OCI-LY1 (cell line): ENCODE measurements at regions not wholly inside any gene's neighbourhood (a gene's known extent, or its start where the extent isn't known, plus 50 kb on each side); places are given as distances from the start of the nearest gene placed in this dataset.

ENCODE experiments used
- H2AFZ ChIP-seq: fragments of 200-600 bp; sonication (generic), shearing (Covaris generic); 2 replicates; pipeline ENCODE4 v1.6.0; 2014; ENCODE audit warnings: antibody characterized with exemption, mild to moderate bottlenecking, low read length
- H3F3A ChIP-seq: fragments of 200-600 bp; sonication (generic), shearing (Covaris generic); 2 replicates; pipeline ENCODE4 v1.6.0; 2014; ENCODE audit warnings: mild to moderate bottlenecking, antibody characterized with exemption, low read length, moderate library complexity; ENCODE audit not compliant: insufficient read depth
- H3K27ac ChIP-seq: fragments of 200-600 bp; sonication (generic); 2 replicates; pipeline ENCODE4 v1.5.1; 2014; ENCODE audit warnings: low read length, mixed run types, mild to moderate bottlenecking, low read depth; ENCODE audit not compliant: poor library complexity, severe bottlenecking
- H3K27me3 ChIP-seq: fragments of 200-600 bp; sonication (generic); 2 replicates; pipeline ENCODE4 v1.6.0; 2014; ENCODE audit warnings: antibody characterized with exemption, mild to moderate bottlenecking, low read length, moderate library complexity; ENCODE audit not compliant: insufficient read depth
- H3K36me3 ChIP-seq: fragments of 200-600 bp; sonication (generic); 2 replicates; pipeline ENCODE4 v1.6.1; 2014; ENCODE audit warnings: mild to moderate bottlenecking, antibody characterized with exemption, low read length, moderate library complexity, mixed read lengths; ENCODE audit not compliant: insufficient read depth
- H3K4me1 ChIP-seq: fragments of 200-600 bp; sonication (generic); 2 replicates; pipeline ENCODE4 v1.5.1; 2014; ENCODE audit warnings: mild to moderate bottlenecking, low read length, moderate library complexity; ENCODE audit not compliant: insufficient read depth, severe bottlenecking
- H3K4me2 ChIP-seq: fragments of 200-600 bp; sonication (generic), shearing (Covaris generic); 2 replicates; pipeline ENCODE4 v1.6.1; 2014; ENCODE audit warnings: low read length
- H3K4me3 ChIP-seq: fragments of 200-600 bp; sonication (generic); 2 replicates; pipeline ENCODE4 v1.5.1; 2014; ENCODE audit warnings: low read length, low read depth, mild to moderate bottlenecking, mixed read lengths; ENCODE audit not compliant: poor library complexity, severe bottlenecking
- H3K79me2 ChIP-seq: fragments of 200-600 bp; shearing (Covaris generic); 2 replicates; pipeline ENCODE4 v1.6.1; 2016; ENCODE audit warnings: mixed run types, low read length, mixed read lengths; ENCODE audit not compliant: insufficient read depth
- H3K9ac ChIP-seq: fragments of 200-600 bp; sonication (generic), shearing (Covaris generic); 2 replicates; pipeline ENCODE4 v1.6.1; 2014; ENCODE audit warnings: mild to moderate bottlenecking, low read length, mixed read lengths
- H3K9me2 ChIP-seq: fragments of 200-600 bp; sonication (generic), shearing (Covaris generic); 2 replicates; pipeline ENCODE4 v1.6.1; 2014; ENCODE audit warnings: low read depth, mild to moderate bottlenecking, low read length, mixed read lengths
- H3K9me3 ChIP-seq: fragments of 200-600 bp; shearing (Covaris generic); 2 replicates; pipeline ENCODE4 v1.6.1; 2014; ENCODE audit warnings: low read length, mixed read lengths
- H4K20me1 ChIP-seq: fragments of 200-600 bp; sonication (generic), shearing (Covaris generic); 2 replicates; pipeline ENCODE4 v1.6.0; 2016; ENCODE audit warnings: mild to moderate bottlenecking, low read length; ENCODE audit not compliant: insufficient read depth
- CTCF ChIP-seq: fragments of 200-600 bp; sonication (generic), shearing (Covaris generic); IDR thresholded peaks from 2 replicates; pipeline ENCODE4 v1.5.1; 2017; ENCODE audit warnings: mild to moderate bottlenecking, antibody characterized with exemption, low read length, moderate library complexity, mixed read lengths
- EZH2 ChIP-seq: fragments of 200-600 bp; sonication (generic), shearing (Covaris generic); IDR thresholded peaks from 2 replicates; pipeline ENCODE4 v1.8.0; 2017; ENCODE audit warnings: borderline replicate concordance, mixed run types, mild to moderate bottlenecking, antibody characterized with exemption, low read length, moderate library complexity, mixed read lengths

GRCh38 chr10:118957966-118958365, 71.5 kb upstream of the NANOS1 start:
- no peak overlapping the region for H2AFZ ChIP-seq
- no peaks in the 10 kb centered on the region for H3F3A ChIP-seq
- no peak overlapping the region for H3K9ac ChIP-seq
- peaks cover 8% of the 10 kb centered on the region for H3K4me1 ChIP-seq
- H3K4me2 ChIP-seq: no peak overlapping the region
- no peaks in the 10 kb centered on the region for H4K20me1 ChIP-seq
- H3K9me3 ChIP-seq: no peaks in the 10 kb centered on the region
- no peak overlapping the region for H3K27ac ChIP-seq
- H3K79me2 ChIP-seq: no peaks in the 10 kb centered on the region
- TF ChIP-seq CTCF (no peak), EZH2 (no peak)
- no peaks in the 10 kb centered on the region for H3K36me3 ChIP-seq
- 0 out of 2 replicates have a peak, but pooled peaks cover 14% of the 10 kb centered on the region for H3K27me3 ChIP-seq
- H3K9me2 ChIP-seq: no peaks in the 10 kb centered on the region
- H3K4me3 ChIP-seq: no peak overlapping the region

- H3K27me3 ChIP-seq: 0 out of 2 replicates have a peak, but pooled peaks cover 16% of the 10 kb centered on the region
- peaks cover 8% of the 10 kb centered on the region for H3K4me1 ChIP-seq
- no peak overlapping the region for H3K27ac ChIP-seq
- no peak for TF ChIP-seq EZH2
- TF ChIP-seq CTCF: no peak
- no peak overlapping the region for H3K4me2 ChIP-seq
- H3K36me3 ChIP-seq: no peaks in the 10 kb centered on the region
- H3F3A ChIP-seq: no peaks in the 10 kb centered on the region
- no peak overlapping the region for H2AFZ ChIP-seq
- no peaks in the 10 kb centered on the region for H3K9me2 ChIP-seq
- H3K79me2 ChIP-seq: no peaks in the 10 kb centered on the region
- no peak overlapping the region for H3K4me3 ChIP-seq
- H3K9me3 ChIP-seq: no peaks in the 10 kb centered on the region
- no peak overlapping the region for H3K9ac ChIP-seq
- H4K20me1 ChIP-seq: no peaks in the 10 kb centered on the region
These were observed 71.0 kb upstream of the NANOS1 start for GRCh38 chr10:118958559-118958958.

GRCh38 chr10:118958984-118959925, 70.3 kb upstream of the NANOS1 start:
- H3K27me3 ChIP-seq: 0 out of 2 replicates have a peak, but pooled peaks cover 16% of the 10 kb centered on the region
- H3K4me1 ChIP-seq: peaks cover 8% of the 10 kb centered on the region
- no peak overlapping the region for H3K27ac ChIP-seq
- H3K9me2 ChIP-seq: no peaks in the 10 kb centered on the region
- no peak overlapping the region for H3K9ac ChIP-seq
- H2AFZ ChIP-seq: no peak overlapping the region
- no peak overlapping the region for H3K4me2 ChIP-seq
- H3F3A ChIP-seq: no peaks in the 10 kb centered on the region
- no peak overlapping the region for H3K4me3 ChIP-seq
- no peaks in the 10 kb centered on the region for H3K36me3 ChIP-seq
- H4K20me1 ChIP-seq: no peaks in the 10 kb centered on the region
- H3K79me2 ChIP-seq: no peaks in the 10 kb centered on the region
- no peak for TF ChIP-seq EZH2
- TF ChIP-seq CTCF: no peak
- no peaks in the 10 kb centered on the region for H3K9me3 ChIP-seq
